HCT116 (cell line): ENCODE measurements at regions not wholly inside any gene's neighbourhood (a gene's known extent, or its start where the extent isn't known, plus 50 kb on each side); places are given as distances from the start of the nearest gene placed in this dataset.

Source experiments
- EZH2 ChIP-seq: fragments of 200-600 bp; sonication (generic); IDR thresholded peaks from 2 replicates; pipeline ENCODE4 v1.6.1; 2017; ENCODE audit warnings: antibody characterized with exemption, mixed run types
- TCF7L2 ChIP-seq: IDR thresholded peaks from 2 replicates; pipeline ENCODE4 v1.7.0; 2011; ENCODE audit warnings: borderline replicate concordance, inconsistent platforms; ENCODE audit not compliant: insufficient read depth, insufficient read length; ENCODE audit errors: extremely low read depth

- TF ChIP-seq EZH2 = no peak
- no peak for TF ChIP-seq TCF7L2
Measured at GRCh38 chr2:228581731-228582130, 400.2 kb upstream of the SPHKAP start.
